ENCODE measurements at regions not wholly inside any gene's neighbourhood (a gene's known extent, or its start where the extent isn't known, plus 50 kb on each side); places are given as distances from the start of the nearest gene placed in this dataset.

GRCh38 chr10:105949721-105950120 lies 1214.8 kb downstream of the SORCS1 start:
- Histone ChIP-seq H3K4me2 (ENCODE audit: control insufficient read depth, extremely low read depth, insufficient read depth, low read depth, low read length) (no peak overlapping the region), H3K9me3 (ENCODE audit: control insufficient read depth, low read depth, low read length) (no peaks in the 10 kb centered on the region), H4K20me1 (ENCODE audit: control insufficient read depth, extremely low read depth, insufficient read depth, low read length) (no peaks in the 10 kb centered on the region), H3K9me1 (ENCODE audit: control insufficient read depth, extremely low read depth, insufficient read depth, low read length) (no peaks in the 10 kb centered on the region), H3K9ac (ENCODE audit: control insufficient read depth, extremely low read depth, insufficient read depth, low read length) (no peak overlapping the region), H3K27me3 (ENCODE audit: control insufficient read depth, extremely low read depth, insufficient read depth, low read length) (no peaks in the 10 kb centered on the region), H3K27ac (ENCODE audit: control insufficient read depth, insufficient read depth, low read length) (no peak overlapping the region), H3K36me3 (ENCODE audit: control insufficient read depth in 2 of 2, extremely low read depth in 1 of 2, insufficient read depth in 2 of 2, low read length in 2 of 2) (no peaks in the 10 kb centered on the region), H3K79me2 (ENCODE audit: control insufficient read depth, insufficient read depth, low read length) (no peaks in the 10 kb centered on the region), H3K4me3 (ENCODE audit: control insufficient read depth in 2 of 3, extremely low read depth in 1 of 3, insufficient read depth in 2 of 3, low read depth in 1 of 3, low read length in 3 of 3) (no peak overlapping the region), H3K4me1 (ENCODE audit: control insufficient read depth, extremely low read depth, insufficient read depth, low read length) (no peaks in the 10 kb centered on the region), H2AFZ (ENCODE audit: control insufficient read depth, low read length) (no peak overlapping the region)
- dilution Hi-C loops (cut with MboI; ENCODE audit: extremely low pct_ligation_motif_present, low sequenced_read_pairs), result no loop called here
- FAIRE-seq (no peak), DNase-seq (ENCODE audit: low read depth, low spot score) (no peak)
- TF ChIP-seq, protein P1, sequence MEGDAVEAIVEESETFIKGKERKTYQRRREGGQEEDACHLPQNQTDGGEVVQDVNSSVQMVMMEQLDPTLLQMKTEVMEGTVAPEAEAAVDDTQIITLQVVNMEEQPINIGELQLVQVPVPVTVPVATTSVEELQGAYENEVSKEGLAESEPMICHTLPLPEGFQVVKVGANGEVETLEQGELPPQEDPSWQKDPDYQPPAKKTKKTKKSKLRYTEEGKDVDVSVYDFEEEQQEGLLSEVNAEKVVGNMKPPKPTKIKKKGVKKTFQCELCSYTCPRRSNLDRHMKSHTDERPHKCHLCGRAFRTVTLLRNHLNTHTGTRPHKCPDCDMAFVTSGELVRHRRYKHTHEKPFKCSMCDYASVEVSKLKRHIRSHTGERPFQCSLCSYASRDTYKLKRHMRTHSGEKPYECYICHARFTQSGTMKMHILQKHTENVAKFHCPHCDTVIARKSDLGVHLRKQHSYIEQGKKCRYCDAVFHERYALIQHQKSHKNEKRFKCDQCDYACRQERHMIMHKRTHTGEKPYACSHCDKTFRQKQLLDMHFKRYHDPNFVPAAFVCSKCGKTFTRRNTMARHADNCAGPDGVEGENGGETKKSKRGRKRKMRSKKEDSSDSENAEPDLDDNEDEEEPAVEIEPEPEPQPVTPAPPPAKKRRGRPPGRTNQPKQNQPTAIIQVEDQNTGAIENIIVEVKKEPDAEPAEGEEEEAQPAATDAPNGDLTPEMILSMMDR (optimal IDR thresholded peaks at IDR 0.05 in 1 of 3, IDR thresholded peaks at IDR 0.05 in 1 of 3, conservative IDR thresholded peaks at IDR 0.05 in 1 of 3; ENCODE audit: extremely low read depth in 1 of 3, insufficient read depth in 2 of 3, low read length in 3 of 3), result no peak
- no peak for TF ChIP-seq EZH2 (IDR thresholded peaks at IDR 0.05; ENCODE audit: low read length)

DNA sequence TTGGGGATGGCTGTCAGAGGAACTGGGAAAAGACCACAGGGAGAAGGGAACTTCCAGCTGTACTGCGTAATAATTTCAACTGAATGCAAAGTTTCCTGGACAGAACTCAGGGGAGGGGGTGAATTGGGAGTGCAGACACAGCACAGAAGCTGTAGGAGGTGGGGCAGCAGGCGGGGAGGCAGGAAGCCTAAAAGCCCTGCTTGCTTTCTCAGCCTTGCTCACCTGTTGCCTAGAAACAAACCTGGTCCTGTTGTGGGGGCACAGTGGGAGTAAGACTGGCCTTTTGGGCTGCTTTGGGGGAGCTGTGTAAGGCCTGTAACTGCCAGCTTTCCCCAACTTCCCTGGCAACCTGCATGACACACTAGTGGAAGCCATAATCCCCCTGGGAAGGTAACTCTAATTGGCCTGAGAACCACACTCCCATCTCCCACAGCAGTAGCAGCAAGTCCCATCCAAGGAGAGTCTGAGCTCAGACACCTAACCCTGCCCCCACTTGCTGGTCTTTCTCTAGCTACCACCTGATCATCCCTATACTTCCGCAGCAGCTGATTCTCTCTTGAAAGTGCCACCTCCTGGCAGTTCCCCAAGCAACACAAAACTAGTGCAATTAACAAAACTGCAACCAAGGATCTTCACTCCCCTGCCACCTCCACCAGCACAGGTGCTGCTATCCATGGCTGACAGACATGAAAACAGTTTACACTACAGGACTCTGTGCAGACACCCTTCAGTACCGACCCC lies 1239.3 kb downstream of the SORCS1 start:
- no peaks in the 10 kb centered on the region for H3K4me1 ChIP-seq (ENCODE audit: control insufficient read depth, extremely low read depth, insufficient read depth, low read length)
- H3K79me2 ChIP-seq (ENCODE audit: control insufficient read depth, insufficient read depth, low read length), result no peaks in the 10 kb centered on the region
- DNase-seq (ENCODE audit: low read depth, low spot score) (no peak), FAIRE-seq (no peak)
- no peaks in the 10 kb centered on the region for H3K9me1 ChIP-seq (ENCODE audit: control insufficient read depth, extremely low read depth, insufficient read depth, low read length)
- H4K20me1 ChIP-seq (ENCODE audit: control insufficient read depth, extremely low read depth, insufficient read depth, low read length), result no peaks in the 10 kb centered on the region
- H3K27me3 ChIP-seq (ENCODE audit: control insufficient read depth, extremely low read depth, insufficient read depth, low read length), result no peaks in the 10 kb centered on the region
- H3K9ac ChIP-seq (ENCODE audit: control insufficient read depth, extremely low read depth, insufficient read depth, low read length), result no peak overlapping the region
- dilution Hi-C loops (cut with MboI; ENCODE audit: extremely low pct_ligation_motif_present, low sequenced_read_pairs), result no loop called here
- no peaks in the 10 kb centered on the region for H3K36me3 ChIP-seq (ENCODE audit: control insufficient read depth in 2 of 2, extremely low read depth in 1 of 2, insufficient read depth in 2 of 2, low read length in 2 of 2)
- H3K9me3 ChIP-seq (ENCODE audit: control insufficient read depth, low read depth, low read length), result no peaks in the 10 kb centered on the region
- H3K4me2 ChIP-seq (ENCODE audit: control insufficient read depth, extremely low read depth, insufficient read depth, low read depth, low read length), result no peak overlapping the region
- no peak overlapping the region for H3K27ac ChIP-seq (ENCODE audit: control insufficient read depth, insufficient read depth, low read length)
- H3K4me3 ChIP-seq (ENCODE audit: control insufficient read depth in 2 of 3, extremely low read depth in 1 of 3, insufficient read depth in 2 of 3, low read depth in 1 of 3, low read length in 3 of 3), result no peak overlapping the region
- no peak for TF ChIP-seq EZH2 (IDR thresholded peaks at IDR 0.05; ENCODE audit: low read length)
- TF ChIP-seq, protein P1 (optimal IDR thresholded peaks at IDR 0.05 in 1 of 3, IDR thresholded peaks at IDR 0.05 in 1 of 3, conservative IDR thresholded peaks at IDR 0.05 in 1 of 3; ENCODE audit: extremely low read depth in 1 of 3, insufficient read depth in 2 of 3, low read length in 3 of 3), result no peak
- no peak overlapping the region for H2AFZ ChIP-seq (ENCODE audit: control insufficient read depth, low read length)

Measured in keratinocyte (primary cell).